Mucosa of rectum (tissue), 2 donors: ENCODE measurements at regions not wholly inside any gene's neighbourhood (a gene's known extent, or its start where the extent isn't known, plus 50 kb on each side); places are given as distances from the start of the nearest gene placed in this dataset.

ENCODE experiments used
- H3K27ac ChIP-seq, 2 donors: one replicate each; pipeline ENCODE4 v1.7.0; 2013; ENCODE audit warnings: inconsistent platforms in 2 of 2, low read depth in 2 of 2, low read length in 2 of 2
- H3K27me3 ChIP-seq, 2 donors: one replicate each; pipeline ENCODE4 v1.7.0; 2013; ENCODE audit warnings: low read length in 2 of 2; ENCODE audit not compliant: control insufficient read depth in 2 of 2, insufficient read depth in 2 of 2
- H3K36me3 ChIP-seq, 2 donors: one replicate each; pipeline ENCODE4 v1.7.0; 2013; ENCODE audit warnings: low read length in 2 of 2; ENCODE audit not compliant: control insufficient read depth in 2 of 2, insufficient read depth in 2 of 2
- H3K4me1 ChIP-seq, 2 donors: one replicate each; pipeline ENCODE4 v1.7.0; 2013; ENCODE audit warnings: low read length in 2 of 2, mild to moderate bottlenecking in 1 of 2; ENCODE audit not compliant: control insufficient read depth in 2 of 2, insufficient read depth in 2 of 2
- H3K4me3 ChIP-seq, 2 donors: one replicate each; pipeline ENCODE4 v1.7.0; 2013; ENCODE audit warnings: low read length in 2 of 2
- H3K9ac ChIP-seq, 2 donors: one replicate each; pipeline ENCODE4 v1.7.0; 2013; ENCODE audit warnings: low read length in 2 of 2, low read depth in 1 of 2, mild to moderate bottlenecking in 1 of 2
- H3K9me3 ChIP-seq, 2 donors: one replicate each; pipeline ENCODE4 v1.7.0; 2013; ENCODE audit warnings: low read length in 2 of 2; ENCODE audit not compliant: control insufficient read depth in 2 of 2
- donor health status: healthy.
- donor health status: Normal muscosa, but diverticular disease.

DNA sequence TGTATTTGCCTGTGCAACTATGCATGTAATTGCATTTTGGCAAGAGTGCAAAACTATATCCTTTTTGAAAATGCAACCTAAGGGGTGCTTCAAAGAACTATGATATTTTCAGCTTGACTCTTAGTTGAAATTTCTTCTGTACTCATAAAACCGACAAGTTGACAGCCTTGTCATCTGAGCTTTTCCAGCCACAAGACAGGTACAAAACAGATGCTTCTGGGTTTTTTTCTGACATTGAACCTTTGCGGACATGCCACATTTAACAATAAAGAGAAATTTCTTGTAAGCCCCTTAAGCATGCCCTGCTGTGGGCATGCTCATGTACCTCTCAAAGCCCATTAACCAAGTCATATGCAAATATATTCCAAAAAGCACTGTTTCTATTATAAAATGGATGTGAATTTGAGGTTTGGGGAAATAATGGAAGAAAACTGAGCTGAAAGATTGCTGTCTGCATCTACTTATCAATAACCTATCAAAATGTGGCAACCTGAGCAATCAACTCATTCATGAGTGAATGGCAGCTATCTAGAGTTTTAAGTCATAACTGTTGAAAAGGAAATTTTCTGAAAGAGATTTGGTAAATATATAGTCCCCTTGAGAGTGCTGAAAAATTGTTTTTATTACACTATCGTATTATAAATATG lies 1117.0 kb upstream of the LRRTM3 start:
- Histone ChIP-seq H3K9me3 (no peaks in the 10 kb centered on the region), H3K4me3 (no peak overlapping the region), H3K27me3 (no peaks in the 10 kb centered on the region), H3K9ac (no peak overlapping the region), H3K4me1 (no peaks in the 10 kb centered on the region), H3K27ac (no peak overlapping the region), H3K36me3 (no peaks in the 10 kb centered on the region)

GRCh38 chr10:65811931-65812525 lies 1113.8 kb upstream of the LRRTM3 start:
- Histone ChIP-seq H3K4me1 (no peaks in the 10 kb centered on the region), H3K4me3 (no peak overlapping the region), H3K9ac (no peak overlapping the region), H3K9me3 (no peaks in the 10 kb centered on the region), H3K36me3 (no peaks in the 10 kb centered on the region), H3K27me3 (no peaks in the 10 kb centered on the region), H3K27ac (no peak overlapping the region)

- Histone ChIP-seq H3K27ac (no peak overlapping the region), H3K27me3 (no peaks in the 10 kb centered on the region), H3K4me1 (no peaks in the 10 kb centered on the region)
Measured at GRCh38 chr10:65816536-65816935, 1109.3 kb upstream of the LRRTM3 start.

GRCh38 chr10:65818990-65819389 lies 1106.8 kb upstream of the LRRTM3 start:
- no peaks in the 10 kb centered on the region for H3K36me3 ChIP-seq
- H3K4me3 ChIP-seq, result no peak overlapping the region
- no peaks in the 10 kb centered on the region for H3K9me3 ChIP-seq
- H3K4me1 ChIP-seq, result no peaks in the 10 kb centered on the region
- no peaks in the 10 kb centered on the region for H3K27me3 ChIP-seq
- H3K27ac ChIP-seq, result no peak overlapping the region
- H3K9ac ChIP-seq, result no peak overlapping the region

More at GRCh38 chr10:65816536-65816935, 1109.3 kb upstream of the LRRTM3 start:
- Histone ChIP-seq H3K4me3 (no peak overlapping the region), H3K36me3 (no peaks in the 10 kb centered on the region), H3K9ac (no peak overlapping the region), H3K9me3 (no peaks in the 10 kb centered on the region)

DNA sequence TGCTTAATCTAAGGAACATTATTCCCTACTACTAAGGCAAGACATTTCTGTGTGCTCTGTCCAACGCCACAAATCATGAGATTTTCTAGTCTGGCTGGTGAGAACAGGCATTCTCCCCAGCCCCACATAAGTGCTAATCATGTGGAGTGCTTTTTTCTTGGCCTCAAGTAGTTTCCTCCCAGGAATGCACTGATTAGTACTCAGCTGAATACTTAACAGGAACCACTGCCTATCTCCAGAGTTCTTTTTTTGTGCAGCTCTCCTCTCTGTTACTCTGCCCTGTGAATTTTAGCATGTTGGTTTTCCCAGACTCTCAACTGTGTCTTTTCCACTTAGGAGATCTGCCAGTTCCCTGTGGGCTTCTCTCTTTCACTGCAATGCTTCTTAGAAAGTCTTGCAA lies 1098.5 kb upstream of the LRRTM3 start:
- no peaks in the 10 kb centered on the region for H3K9me3 ChIP-seq
- no peak overlapping the region for H3K27ac ChIP-seq
- no peaks in the 10 kb centered on the region for H3K27me3 ChIP-seq

DNA sequence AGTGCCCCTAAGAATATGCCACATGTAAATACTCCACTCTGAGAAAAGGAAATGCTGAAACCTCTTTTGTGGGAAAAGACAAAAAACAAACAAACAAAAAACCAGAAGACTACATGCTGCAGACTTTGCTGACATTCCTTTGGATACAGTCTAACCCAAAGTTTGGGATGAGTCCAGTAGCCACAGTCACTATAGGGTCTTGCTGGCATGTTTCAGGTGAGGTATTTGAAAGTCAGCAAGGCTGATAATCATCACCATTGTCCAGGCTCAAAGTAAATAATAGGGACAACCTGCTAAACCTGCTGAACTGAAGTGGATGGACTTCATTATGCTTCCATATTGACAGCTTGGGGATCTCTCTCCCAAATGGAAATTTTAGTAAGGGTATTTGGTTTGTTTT lies 1087.0 kb upstream of the LRRTM3 start:
- H3K27ac ChIP-seq, result no peak overlapping the region
- H3K4me1 ChIP-seq, result no peaks in the 10 kb centered on the region
- H3K36me3 ChIP-seq, result no peaks in the 10 kb centered on the region
- no peak overlapping the region for H3K4me3 ChIP-seq
- no peak overlapping the region for H3K9ac ChIP-seq
- no peaks in the 10 kb centered on the region for H3K9me3 ChIP-seq
- no peaks in the 10 kb centered on the region for H3K27me3 ChIP-seq

More for the DNA sequence above, 1098.5 kb upstream of the LRRTM3 start:
- Histone ChIP-seq H3K4me1 (peaks cover 0 to 4% of the 10 kb centered on the region in 2 donors), H3K36me3 (no peaks in the 10 kb centered on the region), H3K9ac (no peak overlapping the region), H3K4me3 (no peak overlapping the region)

GRCh38 chr10:65843203-65843602 lies 1082.6 kb upstream of the LRRTM3 start:
- Histone ChIP-seq H3K9me3 (no peaks in the 10 kb centered on the region), H3K27me3 (no peaks in the 10 kb centered on the region), H3K4me1 (no peaks in the 10 kb centered on the region), H3K36me3 (no peaks in the 10 kb centered on the region), H3K4me3 (no peak overlapping the region), H3K27ac (no peak overlapping the region), H3K9ac (no peak overlapping the region)

- no peak overlapping the region for H3K9ac ChIP-seq
- H3K27me3 ChIP-seq, result no peaks in the 10 kb centered on the region
- H3K36me3 ChIP-seq, result no peaks in the 10 kb centered on the region
- H3K27ac ChIP-seq, result no peak overlapping the region
- no peaks in the 10 kb centered on the region for H3K9me3 ChIP-seq
- H3K4me3 ChIP-seq, result no peak overlapping the region
- no peaks in the 10 kb centered on the region for H3K4me1 ChIP-seq
Measured at GRCh38 chr10:65845916-65846315, 1079.9 kb upstream of the LRRTM3 start.

DNA sequence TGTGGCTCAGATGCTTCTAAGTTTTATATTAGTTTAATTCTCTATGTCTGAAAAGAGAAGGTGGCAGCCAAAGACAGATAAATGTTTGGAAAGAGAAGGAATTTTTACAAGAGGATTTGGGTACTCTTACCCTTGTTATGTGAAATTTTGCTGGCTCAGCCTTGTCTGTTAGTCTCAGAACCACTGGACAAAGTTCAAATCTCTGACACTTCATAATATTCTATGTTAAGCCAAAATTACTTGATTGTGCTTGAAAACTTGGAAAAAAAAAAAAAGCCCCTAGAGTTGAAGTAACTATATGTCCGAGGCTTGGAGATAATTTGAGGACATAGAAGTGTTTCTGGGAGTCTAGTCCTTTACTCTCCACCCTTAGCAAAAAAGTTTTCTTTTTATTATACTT lies 1079.3 kb upstream of the LRRTM3 start:
- H3K9me3 ChIP-seq, result no peaks in the 10 kb centered on the region
- H3K27me3 ChIP-seq, result no peaks in the 10 kb centered on the region
- H3K4me1 ChIP-seq, result no peaks in the 10 kb centered on the region
- no peak overlapping the region for H3K27ac ChIP-seq
- no peak overlapping the region for H3K9ac ChIP-seq
- H3K4me3 ChIP-seq, result no peak overlapping the region
- no peaks in the 10 kb centered on the region for H3K36me3 ChIP-seq

DNA sequence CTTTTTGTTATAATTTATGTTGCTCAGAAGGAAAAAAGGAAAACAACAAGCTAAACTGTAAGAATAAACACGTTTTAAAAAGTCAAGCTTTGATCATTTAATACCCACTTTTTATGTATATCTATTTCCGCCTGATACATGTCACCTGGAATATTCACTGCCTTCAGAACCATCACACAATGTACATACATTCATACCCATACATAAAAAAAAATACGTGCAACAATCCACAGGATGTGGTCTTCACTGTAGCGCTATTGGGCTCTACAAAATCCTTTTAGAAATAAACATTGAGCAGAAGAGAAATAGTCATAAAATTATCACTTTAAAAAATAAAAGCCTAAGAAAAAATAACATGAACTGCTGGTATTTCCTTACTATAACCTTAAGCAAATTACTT lies 1078.9 kb upstream of the LRRTM3 start:
- Histone ChIP-seq H3K27ac (no peak overlapping the region), H3K9me3 (no peaks in the 10 kb centered on the region), H3K4me1 (no peaks in the 10 kb centered on the region), H3K27me3 (no peaks in the 10 kb centered on the region), H3K4me3 (no peak overlapping the region), H3K36me3 (no peaks in the 10 kb centered on the region), H3K9ac (no peak overlapping the region)
